Osteocyte (in vitro differentiated cells): ENCODE measurements at regions not wholly inside any gene's neighbourhood (a gene's known extent, or its start where the extent isn't known, plus 50 kb on each side); places are given as distances from the start of the nearest gene placed in this dataset.

Experiments
- DNase-seq: peaks from one replicate; pipeline ENCODE4 v3.0.0; 2021; ENCODE audit warnings: mixed read lengths; ENCODE audit not compliant: unreplicated experiment; ENCODE audit errors: extremely low spot score
- H3K27ac Mint-ChIP-seq: one replicate; pipeline ENCODE4 v1.8.0; 2021; ENCODE audit warnings: mild to moderate bottlenecking, mixed read lengths; ENCODE audit not compliant: unreplicated experiment
- H3K27me3 Mint-ChIP-seq: one replicate; pipeline ENCODE4 v1.8.0; 2021; ENCODE audit warnings: mixed read lengths; ENCODE audit not compliant: unreplicated experiment
- H3K36me3 Mint-ChIP-seq: one replicate; pipeline ENCODE4 v1.8.0; 2021; ENCODE audit warnings: mixed read lengths; ENCODE audit not compliant: unreplicated experiment
- H3K4me1 Mint-ChIP-seq: one replicate; pipeline ENCODE4 v1.8.0; 2021; ENCODE audit warnings: mixed read lengths; ENCODE audit not compliant: unreplicated experiment
- H3K4me3 Mint-ChIP-seq: one replicate; pipeline ENCODE4 v1.8.0; 2021; ENCODE audit warnings: mild to moderate bottlenecking, moderate library complexity, mixed read lengths; ENCODE audit not compliant: unreplicated experiment
- H3K9me3 Mint-ChIP-seq: one replicate; pipeline ENCODE4 v1.8.0; 2021; ENCODE audit warnings: mixed read lengths; ENCODE audit not compliant: unreplicated experiment
- CTCF ChIP-seq: fragments of 200-600 bp; sonication (generic); IDR thresholded peaks from 2 replicates; pipeline ENCODE4 v1.5.0; 2021; ENCODE audit warnings: antibody characterized with exemption, mild to moderate bottlenecking, moderate library complexity

DNA sequence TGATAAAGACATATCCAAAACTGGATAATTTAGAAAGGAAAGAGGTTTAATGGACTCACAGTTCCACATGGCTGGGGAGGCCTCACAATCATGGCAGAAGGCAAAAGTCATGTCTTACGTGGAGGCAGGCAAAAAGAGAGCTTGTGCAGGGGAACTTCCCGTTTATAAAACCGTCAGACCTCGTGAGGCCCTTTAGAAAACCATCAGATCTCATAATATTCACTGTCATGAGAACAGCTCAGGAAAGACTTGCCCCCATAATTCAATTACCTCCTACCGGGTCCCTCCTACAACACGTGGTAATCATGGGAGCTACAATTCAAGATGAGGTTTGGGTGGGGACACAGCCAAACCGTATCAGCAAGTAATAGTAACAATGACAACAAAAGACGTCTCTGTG is 88.2 kb upstream of the SLC25A33 start:
- no peak for DNase-seq
- TF ChIP-seq CTCF = no peak
- H3K27ac Mint-ChIP-seq = peak overlapping the region; percentile 23

DNA sequence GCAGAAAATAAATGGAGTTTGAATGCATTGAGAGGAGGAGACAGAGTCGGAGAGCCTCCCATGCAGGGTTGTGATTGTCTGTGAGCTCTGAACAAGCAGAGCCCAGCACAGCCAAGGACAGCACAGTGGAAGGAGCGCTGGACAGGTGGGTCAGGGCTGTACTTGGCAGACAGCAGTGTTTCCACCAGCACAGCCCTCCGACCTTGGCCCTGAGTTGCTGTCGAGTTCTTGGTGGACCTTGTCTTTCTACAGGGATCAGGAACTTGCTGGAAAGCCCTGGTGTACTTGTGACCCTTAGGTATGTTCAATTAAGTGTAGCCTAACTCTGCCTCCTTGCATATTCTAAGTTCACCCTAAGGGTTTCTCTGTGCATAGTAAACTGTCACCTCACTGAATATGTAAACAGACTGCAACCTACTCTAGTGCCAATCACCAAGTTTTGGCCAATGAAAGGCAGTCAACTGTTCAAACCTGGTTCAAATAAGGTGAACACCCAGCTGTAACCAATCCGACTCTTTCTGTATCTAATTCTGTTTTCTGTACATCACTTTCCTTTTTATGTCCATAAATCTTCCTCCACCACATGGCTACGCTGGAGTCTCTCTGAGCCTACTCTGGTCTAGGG is 86.6 kb upstream of the SLC25A33 start:
- peaks cover 47% of the 10 kb centered on the region for H3K4me1 Mint-ChIP-seq
- no peaks in the 10 kb centered on the region for H3K9me3 Mint-ChIP-seq
- H3K27me3 Mint-ChIP-seq = no peaks in the 10 kb centered on the region
- no peaks in the 10 kb centered on the region for H3K36me3 Mint-ChIP-seq
- no peak for TF ChIP-seq CTCF
- H3K4me3 Mint-ChIP-seq = no peak overlapping the region
- no peak overlapping the region for H3K27ac Mint-ChIP-seq
- no peak for DNase-seq

More for the DNA sequence above, 88.2 kb upstream of the SLC25A33 start:
- peaks cover 57% of the 10 kb centered on the region for H3K4me1 Mint-ChIP-seq
- no peaks in the 10 kb centered on the region for H3K36me3 Mint-ChIP-seq
- H3K9me3 Mint-ChIP-seq = no peaks in the 10 kb centered on the region
- no peaks in the 10 kb centered on the region for H3K27me3 Mint-ChIP-seq
- H3K4me3 Mint-ChIP-seq = no peak overlapping the region

DNA sequence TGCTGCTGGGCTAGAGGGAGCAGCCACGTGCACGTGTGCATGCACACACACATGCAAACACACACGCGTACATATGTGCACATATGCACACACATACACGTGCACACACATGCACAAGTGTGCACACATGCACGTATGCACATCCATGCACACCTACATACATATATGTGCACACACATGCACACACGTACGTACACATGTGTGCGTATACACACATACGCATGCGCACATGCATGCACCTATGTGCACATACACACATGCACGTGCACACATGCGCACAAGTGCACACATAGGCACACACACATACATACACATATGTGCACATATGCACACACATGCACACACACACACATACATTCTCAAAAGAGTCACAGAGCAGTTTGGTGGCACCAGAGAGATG is 85.9 kb upstream of the SLC25A33 start:
- Mint-ChIP-seq H3K27ac (no peak overlapping the region), H3K4me3 (no peak overlapping the region), H3K36me3 (no peaks in the 10 kb centered on the region), H3K27me3 (no peaks in the 10 kb centered on the region), H3K4me1 (peaks cover 40% of the 10 kb centered on the region), H3K9me3 (no peaks in the 10 kb centered on the region)
- no peak for DNase-seq
- TF ChIP-seq CTCF = no peak

- Mint-ChIP-seq H3K27me3 (no peaks in the 10 kb centered on the region), H3K4me1 (peaks cover 35% of the 10 kb centered on the region), H3K9me3 (no peaks in the 10 kb centered on the region), H3K4me3 (no peak overlapping the region), H3K36me3 (no peaks in the 10 kb centered on the region), H3K27ac (no peak overlapping the region)
- no peak for DNase-seq
- TF ChIP-seq CTCF = no peak
These were observed 85.4 kb upstream of the SLC25A33 start for GRCh38 chr1:9453779-9454418.

DNA sequence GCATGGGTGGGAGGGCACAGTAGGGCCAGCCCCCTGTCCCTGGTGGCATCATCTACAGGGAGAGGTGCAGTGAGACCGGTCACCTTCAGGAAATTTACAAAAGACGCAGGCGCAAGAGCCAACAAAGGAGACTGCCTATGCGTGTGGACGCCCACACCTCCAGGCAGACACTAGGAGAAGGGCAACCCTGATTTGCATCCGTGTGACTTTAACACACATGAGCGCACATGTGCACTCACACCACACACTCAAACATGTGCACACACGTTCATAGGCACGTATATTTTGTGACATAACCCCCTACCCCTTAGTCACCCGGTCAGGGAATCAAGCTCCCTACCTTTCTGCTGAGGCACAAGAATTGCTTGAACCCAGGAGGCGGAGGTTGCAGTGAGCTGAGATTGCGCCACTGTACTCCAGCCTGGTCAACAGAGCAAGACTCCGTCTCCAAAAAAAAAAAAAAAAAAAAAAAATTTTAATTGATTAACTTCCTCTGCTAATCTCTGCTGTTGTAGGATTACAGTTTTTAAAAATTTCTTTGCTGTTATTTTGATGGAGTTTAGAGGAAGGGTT is 84.7 kb upstream of the SLC25A33 start:
- no peaks in the 10 kb centered on the region for H3K36me3 Mint-ChIP-seq
- TF ChIP-seq CTCF = no peak
- H3K4me1 Mint-ChIP-seq = peaks cover 29% of the 10 kb centered on the region
- no peaks in the 10 kb centered on the region for H3K27me3 Mint-ChIP-seq
- no peak overlapping the region for H3K27ac Mint-ChIP-seq
- no peaks in the 10 kb centered on the region for H3K9me3 Mint-ChIP-seq
- H3K4me3 Mint-ChIP-seq = no peak overlapping the region
- DNase-seq = no peak
